Panc1 (cell line): ENCODE measurements at regions not wholly inside any gene's neighbourhood (a gene's known extent, or its start where the extent isn't known, plus 50 kb on each side); places are given as distances from the start of the nearest gene placed in this dataset.

ENCODE experiments used
- CTCF ChIP-seq: fragments of 450-650 bp; IDR thresholded peaks from 2 replicates; pipeline ENCODE4 v1.5.1; 2017; ENCODE audit warnings: mild to moderate bottlenecking
- REST ChIP-seq, 2 experiments: IDR thresholded peaks; 2 replicates each; pipeline ENCODE4 v1.6.1; 2011 to 2012; ENCODE audit warnings: low read depth in 2 of 2, control low read depth in 1 of 2, low read length in 1 of 2, mild to moderate bottlenecking in 1 of 2, moderate library complexity in 1 of 2; ENCODE audit not compliant: insufficient read depth in 1 of 2

- TF ChIP-seq CTCF = no peak
- TF ChIP-seq REST (IDR thresholded peaks at IDR 0.05; ENCODE audit: insufficient read depth in 1 of 2, low read depth in 2 of 2, low read length in 1 of 2) = no peak
Measured at GRCh38 chr3:36298188-36298587, 82.1 kb upstream of the STAC start.
